ENCODE measurements at regions not wholly inside any gene's neighbourhood (a gene's known extent, or its start where the extent isn't known, plus 50 kb on each side); places are given as distances from the start of the nearest gene placed in this dataset.

- no peak for DNase-seq (ENCODE audit: low read depth)
These were observed 825.6 kb upstream of the HS6ST1 start for GRCh38 chr2:129144082-129144791.

- DNase-seq (ENCODE audit: low read depth): no peak
These were observed 827.0 kb upstream of the RAB6C start for GRCh38 chr2:129152514-129152913.

- DNase-seq (ENCODE audit: low read depth): no peak
These were observed 818.6 kb upstream of the RAB6C start for GRCh38 chr2:129160879-129161278.

GRCh38 chr2:129164220-129164949 lies 815.1 kb upstream of the RAB6C start:
- DNase-seq (ENCODE audit: low read depth): no peak

GRCh38 chr2:129165006-129165405 lies 814.5 kb upstream of the RAB6C start:
- DNase-seq (ENCODE audit: low read depth): no peak

GRCh38 chr2:129167456-129167855 lies 812.0 kb upstream of the RAB6C start:
- DNase-seq (ENCODE audit: low read depth): no peak

GRCh38 chr2:129170570-129170969 lies 808.9 kb upstream of the RAB6C start:
- no peak for DNase-seq (ENCODE audit: low read depth)

GRCh38 chr2:129174143-129174542 lies 805.3 kb upstream of the RAB6C start:
- DNase-seq (ENCODE audit: low read depth): no peak

GRCh38 chr2:129175051-129175450 lies 804.4 kb upstream of the RAB6C start:
- DNase-seq (ENCODE audit: low read depth): no peak

- no peak for DNase-seq (ENCODE audit: low read depth)
These were observed 803.1 kb upstream of the RAB6C start for GRCh38 chr2:129176375-129176774.

GRCh38 chr2:129178356-129178755 lies 801.1 kb upstream of the RAB6C start:
- DNase-seq (ENCODE audit: low read depth): no peak

- DNase-seq (ENCODE audit: low read depth): no peak
These were observed 800.3 kb upstream of the RAB6C start for GRCh38 chr2:129179199-129179598.

- no peak for DNase-seq (ENCODE audit: low read depth)
These were observed 799.2 kb upstream of the RAB6C start for GRCh38 chr2:129180124-129180716.

- no peak for DNase-seq (ENCODE audit: low read depth)
These were observed 798.0 kb upstream of the RAB6C start for GRCh38 chr2:129181433-129181832.

- no peak for DNase-seq (ENCODE audit: low read depth)
These were observed 797.5 kb upstream of the RAB6C start for GRCh38 chr2:129181963-129182362.

- DNase-seq (ENCODE audit: low read depth): no peak
These were observed 792.1 kb upstream of the RAB6C start for GRCh38 chr2:129187343-129187742.

- DNase-seq (ENCODE audit: low read depth): no peak
These were observed 791.0 kb upstream of the RAB6C start for GRCh38 chr2:129188451-129188850.

GRCh38 chr2:129189617-129190319 lies 789.7 kb upstream of the RAB6C start:
- DNase-seq (ENCODE audit: low read depth): no peak

- no peak for DNase-seq (ENCODE audit: low read depth)
These were observed 789.0 kb upstream of the RAB6C start for GRCh38 chr2:129190494-129190893.

- DNase-seq (ENCODE audit: low read depth): no peak
These were observed 787.9 kb upstream of the RAB6C start for GRCh38 chr2:129191530-129191929.

GRCh38 chr2:129192117-129192516 lies 787.3 kb upstream of the RAB6C start:
- no peak for DNase-seq (ENCODE audit: low read depth)

GRCh38 chr2:129192841-129193253 lies 786.6 kb upstream of the RAB6C start:
- DNase-seq (ENCODE audit: low read depth): no peak

- DNase-seq (ENCODE audit: low read depth): no peak
These were observed 785.5 kb upstream of the RAB6C start for GRCh38 chr2:129193961-129194360.

Data from stimulated activated CD8-positive, alpha-beta memory T cell treated with anti-CD3 and anti-CD28 coated beads, Interleukin-12 subunit alpha, Interleukin-12 subunit beta, amount 100 ng/mL, for 1 hour (primary cell).